GM06990 (cell line): ENCODE measurements at regions not wholly inside any gene's neighbourhood (a gene's known extent, or its start where the extent isn't known, plus 50 kb on each side); places are given as distances from the start of the nearest gene placed in this dataset.

ENCODE experiments used
- DNase-seq: peaks from one replicate; pipeline ENCODE4 v3.0.0-alpha.2; 2011; ENCODE audit not compliant: insufficient read length; ENCODE audit errors: extremely low read depth
- H3K27me3 ChIP-seq: replicated peaks from 2 replicates; pipeline ENCODE4 v1.6.0; 2011; ENCODE audit warnings: low read length; ENCODE audit not compliant: control insufficient read depth, insufficient read depth
- H3K36me3 ChIP-seq: 2 replicates; pipeline ENCODE4 v1.5.1; 2011; ENCODE audit warnings: low read length; ENCODE audit not compliant: control insufficient read depth, insufficient read depth
- H3K4me3 ChIP-seq: replicated peaks from 2 replicates; pipeline ENCODE4 v1.5.1; 2011; ENCODE audit warnings: low read depth, mild to moderate bottlenecking, control low read depth, low read length
- TF ChIP-seq, protein P1 (sequence below): IDR thresholded peaks from 2 replicates; pipeline ENCODE4 v1.5.1; 2011; ENCODE audit warnings: low read length, control low read depth, mild to moderate bottlenecking, inconsistent platforms; ENCODE audit not compliant: insufficient read depth, poor library complexity, severe bottlenecking

DNA sequence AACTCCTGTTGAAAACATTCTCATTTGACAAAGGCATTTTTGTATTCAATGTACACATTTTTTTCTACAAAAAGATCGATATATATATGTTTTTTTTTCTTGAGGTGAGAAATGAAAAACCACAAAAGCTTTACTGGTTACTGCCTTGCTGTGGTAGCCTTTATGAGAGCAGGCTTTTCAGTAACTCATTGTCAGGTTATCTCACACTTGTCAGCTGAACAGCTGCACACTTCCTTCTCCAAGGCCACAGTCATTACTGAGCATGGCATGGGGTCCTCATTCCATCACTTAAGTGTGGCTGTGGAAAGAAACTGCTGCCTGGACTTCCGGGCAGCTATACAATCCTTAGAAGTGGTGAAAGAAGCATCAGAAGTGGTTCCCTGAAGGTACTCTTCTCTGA, 169.3 kb upstream of the ZP4 start:
- Histone ChIP-seq H3K27me3 (no peaks in the 10 kb centered on the region), H3K36me3 (no peaks in the 10 kb centered on the region), H3K4me3 (no peak overlapping the region)
- TF ChIP-seq, protein P1, sequence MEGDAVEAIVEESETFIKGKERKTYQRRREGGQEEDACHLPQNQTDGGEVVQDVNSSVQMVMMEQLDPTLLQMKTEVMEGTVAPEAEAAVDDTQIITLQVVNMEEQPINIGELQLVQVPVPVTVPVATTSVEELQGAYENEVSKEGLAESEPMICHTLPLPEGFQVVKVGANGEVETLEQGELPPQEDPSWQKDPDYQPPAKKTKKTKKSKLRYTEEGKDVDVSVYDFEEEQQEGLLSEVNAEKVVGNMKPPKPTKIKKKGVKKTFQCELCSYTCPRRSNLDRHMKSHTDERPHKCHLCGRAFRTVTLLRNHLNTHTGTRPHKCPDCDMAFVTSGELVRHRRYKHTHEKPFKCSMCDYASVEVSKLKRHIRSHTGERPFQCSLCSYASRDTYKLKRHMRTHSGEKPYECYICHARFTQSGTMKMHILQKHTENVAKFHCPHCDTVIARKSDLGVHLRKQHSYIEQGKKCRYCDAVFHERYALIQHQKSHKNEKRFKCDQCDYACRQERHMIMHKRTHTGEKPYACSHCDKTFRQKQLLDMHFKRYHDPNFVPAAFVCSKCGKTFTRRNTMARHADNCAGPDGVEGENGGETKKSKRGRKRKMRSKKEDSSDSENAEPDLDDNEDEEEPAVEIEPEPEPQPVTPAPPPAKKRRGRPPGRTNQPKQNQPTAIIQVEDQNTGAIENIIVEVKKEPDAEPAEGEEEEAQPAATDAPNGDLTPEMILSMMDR = no peak
- DNase-seq = no peak

GRCh38 chr1:238052496-238053266, 162.0 kb upstream of the ZP4 start:
- H3K27me3 ChIP-seq = no peaks in the 10 kb centered on the region
- TF ChIP-seq, protein P1 = no peak
- H3K4me3 ChIP-seq = no peak overlapping the region
- no peak for DNase-seq
- no peaks in the 10 kb centered on the region for H3K36me3 ChIP-seq

DNA sequence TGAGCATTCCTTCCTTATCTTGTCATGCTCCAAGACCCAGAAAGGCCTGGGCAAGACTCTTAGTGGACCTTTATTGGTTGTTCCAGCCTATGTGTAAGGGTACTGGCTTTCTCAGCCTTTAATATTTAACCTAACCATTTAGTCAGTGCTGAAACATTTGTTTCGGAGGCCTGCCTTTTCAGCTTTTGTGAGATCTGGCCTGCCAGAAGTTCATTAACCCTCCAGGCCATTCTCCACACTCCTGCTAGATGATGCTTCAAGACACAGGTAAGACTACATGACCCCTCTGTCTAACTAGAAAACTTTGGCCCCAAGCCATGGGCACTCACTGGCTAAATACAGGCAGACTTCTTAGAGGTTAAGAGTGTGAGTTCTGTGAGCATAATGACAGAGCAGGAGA, 138.4 kb upstream of the ZP4 start:
- no peaks in the 10 kb centered on the region for H3K36me3 ChIP-seq
- H3K4me3 ChIP-seq = no peak overlapping the region
- TF ChIP-seq, protein P1 = no peak
- DNase-seq = no peak
- H3K27me3 ChIP-seq = no peaks in the 10 kb centered on the region

DNA sequence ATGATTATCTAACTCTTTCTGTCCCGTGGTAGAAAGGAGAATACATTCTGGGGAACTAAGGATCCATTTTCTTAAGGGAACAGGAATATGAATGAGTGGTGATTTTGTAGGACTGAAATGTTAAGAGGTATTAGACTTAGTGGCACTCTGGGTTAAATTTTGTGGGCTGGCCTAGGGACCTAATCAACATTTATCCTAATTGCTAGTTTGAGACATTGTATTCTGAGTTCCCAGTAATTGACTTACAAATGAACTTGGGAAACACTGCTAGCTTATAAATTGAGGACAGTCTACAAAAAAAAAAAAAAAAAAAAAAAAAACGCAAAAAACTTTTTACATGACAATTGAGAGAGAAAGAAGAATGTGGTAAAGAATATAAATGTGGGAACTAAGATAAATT, 136.6 kb upstream of the ZP4 start:
- no peaks in the 10 kb centered on the region for H3K27me3 ChIP-seq
- H3K4me3 ChIP-seq = no peak overlapping the region
- TF ChIP-seq, protein P1 = no peak
- DNase-seq = no peak
- H3K36me3 ChIP-seq = no peaks in the 10 kb centered on the region

GRCh38 chr1:238023137-238023536, 132.4 kb upstream of the ZP4 start:
- TF ChIP-seq, protein P1 = no peak
- Histone ChIP-seq H3K4me3 (no peak overlapping the region), H3K27me3 (no peaks in the 10 kb centered on the region), H3K36me3 (no peaks in the 10 kb centered on the region)
- no peak for DNase-seq
